Parathyroid adenoma (tissue), 2 donors: ENCODE measurements at regions not wholly inside any gene's neighbourhood (a gene's known extent, or its start where the extent isn't known, plus 50 kb on each side); places are given as distances from the start of the nearest gene placed in this dataset.

Experiments
- H2AFZ ChIP-seq: fragments of 300-600 bp; sonication (generic); one replicate; pipeline ENCODE4 v1.7.0; 2017; ENCODE audit warnings: antibody characterized with exemption, mild to moderate bottlenecking
- H3K27ac ChIP-seq: fragments of 300-600 bp; sonication (generic); one replicate; pipeline ENCODE4 v1.7.0; 2017
- H3K27me3 ChIP-seq: fragments of 300-600 bp; sonication (generic); one replicate; pipeline ENCODE4 v1.7.0; 2017; ENCODE audit warnings: low read length; ENCODE audit not compliant: control insufficient read depth, insufficient read depth
- H3K36me3 ChIP-seq: fragments of 300-600 bp; sonication (generic); one replicate; pipeline ENCODE4 v1.7.0; 2017; ENCODE audit warnings: low read length; ENCODE audit not compliant: control insufficient read depth, insufficient read depth
- H3K4me1 ChIP-seq: fragments of 300-600 bp; sonication (generic); one replicate; pipeline ENCODE4 v1.7.0; 2017; ENCODE audit warnings: control low read depth
- H3K4me2 ChIP-seq: fragments of 300-600 bp; sonication (generic); one replicate; pipeline ENCODE4 v1.7.0; 2017; ENCODE audit warnings: low read length
- H3K4me3 ChIP-seq: fragments of 300-600 bp; sonication (generic); one replicate; pipeline ENCODE4 v1.7.0; 2017; ENCODE audit warnings: low read depth, low read length
- H3K79me2 ChIP-seq: fragments of 300-600 bp; sonication (generic); one replicate; pipeline ENCODE4 v1.7.0; 2017; ENCODE audit warnings: control low read depth
- H3K9ac ChIP-seq: fragments of 300-600 bp; sonication (generic); one replicate; pipeline ENCODE4 v1.7.0; 2017; ENCODE audit warnings: mild to moderate bottlenecking
- H3K9me3 ChIP-seq: fragments of 300-600 bp; sonication (generic); one replicate; pipeline ENCODE4 v1.7.0; 2017; ENCODE audit warnings: low read length; ENCODE audit not compliant: control insufficient read depth
- TF ChIP-seq, protein P1 (sequence below): fragments of 300-600 bp; sonication (generic); IDR thresholded peaks from one replicate; pipeline ENCODE4 v1.7.0; 2017; ENCODE audit warnings: antibody characterized with exemption, mild to moderate bottlenecking
- donor health status: primary hyperparathyroidism.

DNA sequence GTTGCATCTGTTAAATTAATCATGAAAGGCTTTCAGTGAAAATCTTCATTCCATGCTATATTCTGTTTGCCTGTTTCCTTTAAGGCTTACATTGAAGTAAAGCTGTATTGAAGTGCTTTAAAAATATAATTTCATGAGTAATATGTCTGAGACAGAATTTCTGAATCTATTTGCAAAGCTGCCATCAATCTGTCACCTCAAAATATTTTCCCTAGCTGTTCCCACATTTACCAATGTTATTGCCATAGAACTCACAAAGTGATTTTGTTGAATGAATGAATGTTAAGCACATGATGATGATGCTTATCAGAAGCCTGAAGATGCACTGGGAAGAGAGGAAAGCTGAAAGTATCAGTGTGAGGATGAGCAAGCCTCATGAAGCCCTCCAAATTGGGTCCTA is 115.8 kb downstream of the NHLRC3 start:
- Histone ChIP-seq H3K27ac (no peak overlapping the region), H3K36me3 (no peaks in the 10 kb centered on the region), H3K9ac (no peak overlapping the region), H3K79me2 (no peaks in the 10 kb centered on the region), H3K4me1 (no peaks in the 10 kb centered on the region), H3K9me3 (no peaks in the 10 kb centered on the region), H3K4me3 (no peak overlapping the region), H3K4me2 (no peak overlapping the region), H2AFZ (no peak overlapping the region), H3K27me3 (no peaks in the 10 kb centered on the region)
- TF ChIP-seq, protein P1, sequence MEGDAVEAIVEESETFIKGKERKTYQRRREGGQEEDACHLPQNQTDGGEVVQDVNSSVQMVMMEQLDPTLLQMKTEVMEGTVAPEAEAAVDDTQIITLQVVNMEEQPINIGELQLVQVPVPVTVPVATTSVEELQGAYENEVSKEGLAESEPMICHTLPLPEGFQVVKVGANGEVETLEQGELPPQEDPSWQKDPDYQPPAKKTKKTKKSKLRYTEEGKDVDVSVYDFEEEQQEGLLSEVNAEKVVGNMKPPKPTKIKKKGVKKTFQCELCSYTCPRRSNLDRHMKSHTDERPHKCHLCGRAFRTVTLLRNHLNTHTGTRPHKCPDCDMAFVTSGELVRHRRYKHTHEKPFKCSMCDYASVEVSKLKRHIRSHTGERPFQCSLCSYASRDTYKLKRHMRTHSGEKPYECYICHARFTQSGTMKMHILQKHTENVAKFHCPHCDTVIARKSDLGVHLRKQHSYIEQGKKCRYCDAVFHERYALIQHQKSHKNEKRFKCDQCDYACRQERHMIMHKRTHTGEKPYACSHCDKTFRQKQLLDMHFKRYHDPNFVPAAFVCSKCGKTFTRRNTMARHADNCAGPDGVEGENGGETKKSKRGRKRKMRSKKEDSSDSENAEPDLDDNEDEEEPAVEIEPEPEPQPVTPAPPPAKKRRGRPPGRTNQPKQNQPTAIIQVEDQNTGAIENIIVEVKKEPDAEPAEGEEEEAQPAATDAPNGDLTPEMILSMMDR = no peak

DNA sequence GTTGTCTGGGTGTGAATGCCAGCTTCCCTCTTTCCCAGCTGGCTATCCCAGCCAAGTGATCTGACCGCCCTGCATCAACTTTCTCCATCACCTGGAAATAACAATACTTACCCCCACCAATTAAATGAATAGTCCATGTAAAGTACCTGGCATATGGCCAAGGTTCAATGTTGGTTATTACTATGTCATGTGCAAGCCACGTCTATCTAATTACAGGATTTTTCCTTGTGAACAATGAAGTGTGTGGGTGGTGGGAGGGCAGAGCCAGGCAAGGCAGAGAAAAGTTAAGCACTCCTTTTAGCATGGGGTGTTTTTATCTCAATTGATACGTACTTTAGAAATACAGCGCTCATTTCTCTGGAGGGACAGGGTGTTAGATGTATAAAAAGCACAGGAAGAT is 121.1 kb downstream of the NHLRC3 start:
- H2AFZ ChIP-seq = no peak overlapping the region
- no peaks in the 10 kb centered on the region for H3K9me3 ChIP-seq
- no peaks in the 10 kb centered on the region for H3K27me3 ChIP-seq
- H3K36me3 ChIP-seq = no peaks in the 10 kb centered on the region
- no peak overlapping the region for H3K27ac ChIP-seq
- no peaks in the 10 kb centered on the region for H3K79me2 ChIP-seq
- TF ChIP-seq, protein P1 = no peak
- no peaks in the 10 kb centered on the region for H3K4me1 ChIP-seq
- no peak overlapping the region for H3K4me2 ChIP-seq
- H3K4me3 ChIP-seq = no peak overlapping the region
- no peak overlapping the region for H3K9ac ChIP-seq

DNA sequence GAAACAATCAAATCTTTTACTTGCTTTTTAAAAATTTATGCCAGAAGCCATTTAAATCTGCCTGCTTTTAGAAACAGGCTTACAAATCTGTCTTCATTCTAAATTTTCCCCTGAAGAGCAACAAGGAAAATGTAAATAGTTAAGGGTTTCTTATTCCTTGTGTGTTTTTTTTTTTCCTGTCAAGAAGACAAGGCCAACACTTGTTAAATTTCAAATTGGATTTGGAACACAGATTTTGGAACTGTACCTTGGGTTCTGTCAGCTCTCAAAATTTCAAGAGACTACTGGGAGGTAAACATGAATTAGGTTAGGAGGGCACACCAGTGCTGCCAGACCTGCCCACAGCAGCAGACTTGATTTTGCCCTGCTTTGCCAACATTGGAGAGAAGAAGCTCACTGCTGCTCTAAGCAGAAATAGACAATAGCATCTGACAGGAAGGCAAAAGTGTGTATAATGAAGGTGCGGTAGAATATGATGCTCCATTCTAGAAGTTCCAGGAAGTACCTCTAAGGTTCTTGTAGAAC is 121.7 kb downstream of the NHLRC3 start:
- TF ChIP-seq, protein P1 = no peak
- Histone ChIP-seq H3K36me3 (no peaks in the 10 kb centered on the region), H3K9ac (no peak overlapping the region), H3K4me3 (no peak overlapping the region), H3K79me2 (no peaks in the 10 kb centered on the region), H3K9me3 (no peaks in the 10 kb centered on the region), H3K4me1 (no peaks in the 10 kb centered on the region), H2AFZ (no peak overlapping the region), H3K4me2 (no peak overlapping the region), H3K27me3 (no peaks in the 10 kb centered on the region), H3K27ac (no peak overlapping the region)

DNA sequence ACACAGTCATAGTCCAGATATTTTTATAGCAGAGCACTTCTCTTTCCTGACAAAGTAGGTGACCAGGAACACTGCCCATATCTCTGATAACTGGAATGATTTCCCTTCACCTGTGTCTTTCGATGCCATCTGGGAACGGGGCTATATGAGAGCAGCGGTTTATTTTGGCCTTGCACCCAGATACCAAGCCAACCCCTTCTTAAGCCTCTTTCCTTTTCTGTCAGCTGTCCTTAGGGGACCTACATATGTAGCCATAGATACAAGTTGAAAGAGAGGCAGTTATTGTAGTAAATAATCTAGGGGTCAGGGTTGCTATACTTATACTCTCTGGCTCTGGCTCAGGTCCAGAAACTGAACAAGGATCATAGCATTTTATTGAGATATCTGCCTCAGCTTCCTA is 128.8 kb downstream of the NHLRC3 start:
- no peak overlapping the region for H3K4me3 ChIP-seq
- H3K4me2 ChIP-seq = no peak overlapping the region
- H3K79me2 ChIP-seq = no peaks in the 10 kb centered on the region
- no peaks in the 10 kb centered on the region for H3K27me3 ChIP-seq
- no peaks in the 10 kb centered on the region for H3K36me3 ChIP-seq
- H3K4me1 ChIP-seq = no peaks in the 10 kb centered on the region
- H2AFZ ChIP-seq = no peak overlapping the region
- H3K27ac ChIP-seq = no peak overlapping the region
- H3K9ac ChIP-seq = no peak overlapping the region
- no peaks in the 10 kb centered on the region for H3K9me3 ChIP-seq
- TF ChIP-seq, protein P1 = no peak

DNA sequence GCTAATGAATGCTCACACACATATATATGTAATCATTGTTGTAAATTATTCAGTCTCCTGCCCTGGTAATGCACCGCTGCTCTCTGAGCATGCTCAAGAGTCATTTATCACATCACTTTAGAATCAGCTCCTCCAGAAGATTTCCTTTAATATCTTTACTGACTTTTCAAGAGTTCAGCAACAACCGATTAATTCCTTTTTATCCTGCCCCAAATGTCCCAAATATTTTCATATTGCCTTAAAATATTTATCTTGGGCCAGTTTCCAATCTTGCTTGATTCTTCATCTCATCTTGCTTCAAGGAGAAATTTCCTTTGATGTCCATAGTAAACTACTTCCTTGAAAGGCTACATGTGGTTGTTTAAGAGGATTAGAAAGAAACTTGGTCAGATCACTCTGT is 132.5 kb downstream of the NHLRC3 start:
- no peaks in the 10 kb centered on the region for H3K36me3 ChIP-seq
- H3K4me2 ChIP-seq = no peak overlapping the region
- no peaks in the 10 kb centered on the region for H3K9me3 ChIP-seq
- TF ChIP-seq, protein P1 = no peak
- no peaks in the 10 kb centered on the region for H3K27me3 ChIP-seq
- no peak overlapping the region for H3K27ac ChIP-seq
- H2AFZ ChIP-seq = no peak overlapping the region
- H3K79me2 ChIP-seq = no peaks in the 10 kb centered on the region
- no peak overlapping the region for H3K9ac ChIP-seq
- H3K4me1 ChIP-seq = no peaks in the 10 kb centered on the region
- no peak overlapping the region for H3K4me3 ChIP-seq
